B cell (primary cell): ENCODE measurements at regions not wholly inside any gene's neighbourhood (a gene's known extent, or its start where the extent isn't known, plus 50 kb on each side); places are given as distances from the start of the nearest gene placed in this dataset.

Source experiments
- ATAC-seq: fragments of 200-7000 bp; cut with Tn5 transposase; one replicate; pipeline ENCODE4 v1.10.0; 2021; ENCODE audit warnings: low read depth, mild to moderate bottlenecking, moderate number of reproducible peaks, moderate library complexity
- CTCF ChIA-PET: fragments of 350-600 bp; sonication (Branson Sonifier 250); formaldehyde crosslinking; loops from one replicate; lab custom pipeline; 2021; ENCODE audit warnings: antibody characterized with exemption, inconsistent platforms; lab: Charles Lee
- POLR2A ChIA-PET: fragments of 350-600 bp; sonication (Branson Sonifier 250); formaldehyde crosslinking; loops from one replicate; lab custom pipeline; 2021; ENCODE audit warnings: antibody characterized with exemption; lab: Charles Lee
- DNase-seq: peaks from one replicate; pipeline ENCODE4 v3.0.0; 2013
- H2AFZ ChIP-seq: 2 replicates; pipeline ENCODE4 v1.6.1; 2012; ENCODE audit warnings: mild to moderate bottlenecking, low read depth, low read length; ENCODE audit not compliant: insufficient read depth, poor library complexity, severe bottlenecking
- H3K27ac ChIP-seq, 2 donors: 1 replicate in 1 of 2; 2 replicates in 1 of 2; pipeline ENCODE4 v1.5.1; 2012 to 2013; ENCODE audit warnings: low read length in 2 of 2, mild to moderate bottlenecking in 2 of 2, moderate library complexity in 1 of 2
- H3K27me3 ChIP-seq, 4 experiments: fragments of 200-600 bp in 1 of 4; sonication (generic) in 1 of 4; replicated peaks in 1 of 4; 1 replicate in 2 of 4; 2 replicates in 2 of 4; pipeline versions ENCODE4 v1.6.1 to v1.7.0; 2013 to 2016; ENCODE audit warnings: low read length in 3 of 4, mild to moderate bottlenecking in 2 of 4, mixed read lengths in 1 of 4, moderate library complexity in 1 of 4; ENCODE audit not compliant: insufficient read depth in 4 of 4, control insufficient read depth in 3 of 4; ENCODE audit errors: control extremely low read depth in 1 of 4
- H3K36me3 ChIP-seq, 2 experiments: replicated peaks in 1 of 2; 1 replicate in 1 of 2; 2 replicates in 1 of 2; pipeline versions ENCODE4 v1.6.1 to v1.7.1; 2013; ENCODE audit warnings: low read length in 1 of 2; ENCODE audit not compliant: insufficient read depth in 2 of 2, control insufficient read depth in 1 of 2; ENCODE audit errors: control extremely low read depth in 1 of 2, extremely low read depth in 1 of 2
- H3K4me1 ChIP-seq, 2 donors: fragments of 200-600 bp in 1 of 2; sonication (generic) in 1 of 2; 1 replicate in 1 of 2; 2 replicates in 1 of 2; pipeline versions ENCODE4 v1.5.1 to v1.6.1; 2013 to 2017; ENCODE audit warnings: low read length in 2 of 2; ENCODE audit not compliant: control insufficient read depth in 2 of 2, insufficient read depth in 2 of 2
- H3K4me2 ChIP-seq: replicated peaks from 2 replicates; pipeline ENCODE3; 2012; ENCODE audit warnings: mild to moderate bottlenecking, low read depth, low read length; ENCODE audit not compliant: poor library complexity, severe bottlenecking
- H3K4me3 ChIP-seq, 5 experiments: fragments of 200-600 bp in 1 of 5; sonication (generic) in 1 of 5; 1 replicate in 3 of 5; 2 replicates in 2 of 5; pipeline versions ENCODE4 v1.5.1 to v1.7.0; 2011 to 2016; ENCODE audit warnings: low read length in 4 of 5, mild to moderate bottlenecking in 4 of 5, low read depth in 2 of 5, control low read depth in 1 of 5, moderate library complexity in 1 of 5; ENCODE audit not compliant: insufficient read depth in 1 of 5; ENCODE audit errors: control extremely low read depth in 1 of 5, extremely low read depth in 1 of 5
- H3K79me2 ChIP-seq: fragments of 200-600 bp; sonication (generic); one replicate; pipeline ENCODE4 v1.6.0; 2016; ENCODE audit warnings: low read length; ENCODE audit not compliant: control insufficient read depth, insufficient read depth
- H3K9ac ChIP-seq: fragments of 200-600 bp; sonication (generic); 2 replicates; pipeline ENCODE4 v1.6.1; 2017; ENCODE audit warnings: mild to moderate bottlenecking, low read length, moderate library complexity
- H3K9me3 ChIP-seq, 3 donors: one replicate each; pipeline versions ENCODE4 v1.6.1 to v1.7.1; 2013; ENCODE audit warnings: low read length in 2 of 3; ENCODE audit not compliant: control insufficient read depth in 2 of 3, insufficient read depth in 1 of 3; ENCODE audit errors: control extremely low read depth in 1 of 3
- H4K20me1 ChIP-seq: 2 replicates; pipeline ENCODE4 v1.6.0; 2012; ENCODE audit warnings: mild to moderate bottlenecking, low read length; ENCODE audit not compliant: insufficient read depth, control insufficient read depth, poor library complexity, severe bottlenecking
- H3K27ac Mint-ChIP-seq: one replicate; pipeline ENCODE4 v1.8.0; 2021; ENCODE audit warnings: mixed read lengths
- H3K27me3 Mint-ChIP-seq: one replicate; pipeline ENCODE4 v1.8.0; 2021; ENCODE audit warnings: mixed read lengths
- H3K4me1 Mint-ChIP-seq: one replicate; pipeline ENCODE4 v1.8.0; 2021; ENCODE audit warnings: mixed read lengths
- H3K4me3 Mint-ChIP-seq: one replicate; pipeline ENCODE4 v1.8.0; 2021; ENCODE audit warnings: mixed read lengths
- H3K9me3 Mint-ChIP-seq: one replicate; pipeline ENCODE4 v1.8.0; 2022; ENCODE audit warnings: mixed read lengths; ENCODE audit not compliant: insufficient read depth
- EZH2 ChIP-seq: IDR thresholded peaks from 2 replicates; pipeline ENCODE4 v1.6.1; 2012; ENCODE audit warnings: borderline replicate concordance, low read depth, mild to moderate bottlenecking, moderate library complexity, low read length; ENCODE audit not compliant: insufficient read depth, poor library complexity, severe bottlenecking
- WGBS: methylation state at CpG from one replicate; pipeline ENCODE4 v1.1.5; 2013; ENCODE audit warnings: missing lambda C conversion rate; ENCODE audit not compliant: insufficient coverage; 5-methylcytosine and 5-hydroxymethylcytosine counted together
- intact Hi-C: fragments of 100-400 bp; cut with micrococcal nuclease; formaldehyde crosslinking; loops from one replicate; pipeline ENCODE4 v1.10.0; 2022
- TF ChIP-seq, protein P1 (sequence below): fragments of 200-600 bp; IDR thresholded peaks from one replicate; pipeline ENCODE4 v1.8.0; 2022; ENCODE audit warnings: antibody characterized with exemption, mild to moderate bottlenecking

- intact Hi-C loops, result no loop called here
- no peak overlapping the region for H3K27ac Mint-ChIP-seq
These were observed 291.9 kb upstream of the NOX3 start for GRCh38 chr6:155747491-155747890.

GRCh38 chr6:155740781-155741399 lies 285.3 kb upstream of the NOX3 start:
- Mint-ChIP-seq H3K27ac (no peak overlapping the region), H3K9me3 (no peaks in the 10 kb centered on the region), H3K4me1 (no peaks in the 10 kb centered on the region), H3K27me3 (peaks cover 3% of the 10 kb centered on the region), H3K4me3 (no peak overlapping the region)
- TF ChIP-seq, protein P1, sequence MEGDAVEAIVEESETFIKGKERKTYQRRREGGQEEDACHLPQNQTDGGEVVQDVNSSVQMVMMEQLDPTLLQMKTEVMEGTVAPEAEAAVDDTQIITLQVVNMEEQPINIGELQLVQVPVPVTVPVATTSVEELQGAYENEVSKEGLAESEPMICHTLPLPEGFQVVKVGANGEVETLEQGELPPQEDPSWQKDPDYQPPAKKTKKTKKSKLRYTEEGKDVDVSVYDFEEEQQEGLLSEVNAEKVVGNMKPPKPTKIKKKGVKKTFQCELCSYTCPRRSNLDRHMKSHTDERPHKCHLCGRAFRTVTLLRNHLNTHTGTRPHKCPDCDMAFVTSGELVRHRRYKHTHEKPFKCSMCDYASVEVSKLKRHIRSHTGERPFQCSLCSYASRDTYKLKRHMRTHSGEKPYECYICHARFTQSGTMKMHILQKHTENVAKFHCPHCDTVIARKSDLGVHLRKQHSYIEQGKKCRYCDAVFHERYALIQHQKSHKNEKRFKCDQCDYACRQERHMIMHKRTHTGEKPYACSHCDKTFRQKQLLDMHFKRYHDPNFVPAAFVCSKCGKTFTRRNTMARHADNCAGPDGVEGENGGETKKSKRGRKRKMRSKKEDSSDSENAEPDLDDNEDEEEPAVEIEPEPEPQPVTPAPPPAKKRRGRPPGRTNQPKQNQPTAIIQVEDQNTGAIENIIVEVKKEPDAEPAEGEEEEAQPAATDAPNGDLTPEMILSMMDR, result no peak
- no peak for TF ChIP-seq EZH2
- H3K79me2 ChIP-seq, result no peaks in the 10 kb centered on the region
- H3K9me3 ChIP-seq, result no peaks in the 10 kb centered on the region
- H3K4me3 ChIP-seq, result no peak overlapping the region
- no peak overlapping the region for H3K4me2 ChIP-seq
- no peaks in the 10 kb centered on the region for H4K20me1 ChIP-seq
- no peak overlapping the region for H3K27ac ChIP-seq
- no peaks in the 10 kb centered on the region for H3K36me3 ChIP-seq
- POLR2A ChIA-PET, result no interaction called here
- DNase-seq (no peak), ATAC-seq (no peak)
- no peak overlapping the region for H2AFZ ChIP-seq
- intact Hi-C loops, result no loop called here
- no CpG with 5 or more reads among the region's 1 CpG for WGBS
- no peaks in the 10 kb centered on the region for H3K4me1 ChIP-seq
- no peak overlapping the region for H3K9ac ChIP-seq
- CTCF ChIA-PET, result no interaction called here
- H3K27me3 ChIP-seq, result peaks cover 0 to 3% (median 0%) of the 10 kb centered on the region in 4 experiments

More at GRCh38 chr6:155747491-155747890, 291.9 kb upstream of the NOX3 start:
- no peak overlapping the region for H3K9ac ChIP-seq
- peaks cover 2% of the 10 kb centered on the region for H3K9me3 Mint-ChIP-seq
- no peak for DNase-seq
- no peaks in the 10 kb centered on the region for H4K20me1 ChIP-seq
- H3K4me1 ChIP-seq, result no peaks in the 10 kb centered on the region
- no peak for ATAC-seq
- H3K27ac ChIP-seq, result no peak overlapping the region
- no peak overlapping the region for H3K4me3 ChIP-seq
- WGBS, result no CpG with 5 or more reads among the region's 3 CpGs
- no peak for TF ChIP-seq EZH2
- H2AFZ ChIP-seq, result no peak overlapping the region
- H3K27me3 Mint-ChIP-seq, result peaks cover 6% of the 10 kb centered on the region
- no peak overlapping the region for H3K4me3 Mint-ChIP-seq
- no peak overlapping the region for H3K4me2 ChIP-seq
- ChIA-PET CTCF (no interaction called here), POLR2A (no interaction called here)
- no peaks in the 10 kb centered on the region for H3K4me1 Mint-ChIP-seq
- H3K9me3 ChIP-seq, result no peaks in the 10 kb centered on the region
- peaks cover 0 to 3% (median 0%) of the 10 kb centered on the region in 4 experiments for H3K27me3 ChIP-seq
- H3K79me2 ChIP-seq, result no peaks in the 10 kb centered on the region
- no peaks in the 10 kb centered on the region for H3K36me3 ChIP-seq
